HTERT RPE-1 (cell line): ENCODE measurements at regions not wholly inside any gene's neighbourhood (a gene's known extent, or its start where the extent isn't known, plus 50 kb on each side); places are given as distances from the start of the nearest gene placed in this dataset.

Experiments used
- in situ Hi-C: fragments of 300-500 bp; cut with MboI; formaldehyde crosslinking; loops from 4 replicates; pipeline ENCODE4 v1.14.3; 2020; ENCODE audit warnings: low sequenced_read_pairs

- in situ Hi-C loops: no loop called here
These were observed 58.2 kb upstream of the PKDCC start for GRCh38 chr2:41989501-41990180.

GRCh38 chr2:41990245-41990644 is 57.6 kb upstream of the PKDCC start:
- in situ Hi-C loops: no loop called here

- in situ Hi-C loops: no loop called here
These were observed 57.1 kb upstream of the PKDCC start for GRCh38 chr2:41990688-41991087.

- in situ Hi-C loops: no loop called here
These were observed 55.7 kb upstream of the PKDCC start for GRCh38 chr2:41992056-41992642.

GRCh38 chr2:41992671-41993434 is 55.0 kb upstream of the PKDCC start:
- in situ Hi-C loops: no loop called here

- in situ Hi-C loops: no loop called here
These were observed 54.3 kb upstream of the PKDCC start for GRCh38 chr2:41993435-41993925.

GRCh38 chr2:41994233-41994637 is 53.6 kb upstream of the PKDCC start:
- in situ Hi-C loops: no loop called here

- in situ Hi-C loops: no loop called here
These were observed 53.2 kb upstream of the PKDCC start for GRCh38 chr2:41994661-41995060.

- in situ Hi-C loops: no loop called here
These were observed 50.3 kb upstream of the PKDCC start for GRCh38 chr2:41997561-41997960.
